Tibial nerve (tissue), 4 donors: ENCODE measurements at regions not wholly inside any gene's neighbourhood (a gene's known extent, or its start where the extent isn't known, plus 50 kb on each side); places are given as distances from the start of the nearest gene placed in this dataset.

Experiments used
- EP300 ChIP-seq, 2 donors: sonication (generic); formaldehyde crosslinking; IDR thresholded peaks; one replicate each; pipeline ENCODE4 v1.6.1; 2017; ENCODE audit warnings: antibody characterized with exemption in 2 of 2, mild to moderate bottlenecking in 1 of 2
- POLR2A ChIP-seq, 2 donors: fragments of 450-650 bp; IDR thresholded peaks; one replicate each; pipeline ENCODE4 v1.6.1; 2017; ENCODE audit warnings: antibody characterized with exemption in 2 of 2, mild to moderate bottlenecking in 2 of 2, moderate library complexity in 2 of 2
- TF ChIP-seq, protein P1 (sequence below), 5 experiments: fragments of 200-600 bp in 3 of 5; fragments of 450-650 bp in 2 of 5; sonication (generic) in 3 of 5; IDR thresholded peaks; one replicate each; pipeline ENCODE4 v1.5.1; 2016 to 2019; ENCODE audit warnings: antibody characterized with exemption in 5 of 5, mild to moderate bottlenecking in 3 of 5, moderate library complexity in 2 of 5

DNA sequence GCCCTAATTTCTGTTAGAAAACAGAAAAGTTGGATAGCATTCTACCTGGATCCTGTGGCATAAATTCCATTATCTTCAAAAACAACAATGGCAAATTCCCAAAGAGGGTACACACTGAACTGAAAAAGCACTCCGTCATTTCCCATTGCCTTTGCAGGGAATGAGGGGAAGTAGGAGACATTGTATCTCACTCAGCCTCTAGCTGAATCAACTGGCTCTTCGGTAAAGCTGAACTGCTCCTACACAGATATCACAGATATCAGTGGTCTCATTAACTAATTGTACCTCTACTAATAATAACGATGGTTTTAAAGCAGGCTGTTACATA lies 64.2 kb upstream of the PRKAR2B start:
- no peak for TF ChIP-seq POLR2A (IDR thresholded peaks at IDR 0.05)
- TF ChIP-seq, protein P1, sequence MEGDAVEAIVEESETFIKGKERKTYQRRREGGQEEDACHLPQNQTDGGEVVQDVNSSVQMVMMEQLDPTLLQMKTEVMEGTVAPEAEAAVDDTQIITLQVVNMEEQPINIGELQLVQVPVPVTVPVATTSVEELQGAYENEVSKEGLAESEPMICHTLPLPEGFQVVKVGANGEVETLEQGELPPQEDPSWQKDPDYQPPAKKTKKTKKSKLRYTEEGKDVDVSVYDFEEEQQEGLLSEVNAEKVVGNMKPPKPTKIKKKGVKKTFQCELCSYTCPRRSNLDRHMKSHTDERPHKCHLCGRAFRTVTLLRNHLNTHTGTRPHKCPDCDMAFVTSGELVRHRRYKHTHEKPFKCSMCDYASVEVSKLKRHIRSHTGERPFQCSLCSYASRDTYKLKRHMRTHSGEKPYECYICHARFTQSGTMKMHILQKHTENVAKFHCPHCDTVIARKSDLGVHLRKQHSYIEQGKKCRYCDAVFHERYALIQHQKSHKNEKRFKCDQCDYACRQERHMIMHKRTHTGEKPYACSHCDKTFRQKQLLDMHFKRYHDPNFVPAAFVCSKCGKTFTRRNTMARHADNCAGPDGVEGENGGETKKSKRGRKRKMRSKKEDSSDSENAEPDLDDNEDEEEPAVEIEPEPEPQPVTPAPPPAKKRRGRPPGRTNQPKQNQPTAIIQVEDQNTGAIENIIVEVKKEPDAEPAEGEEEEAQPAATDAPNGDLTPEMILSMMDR (IDR thresholded peaks at IDR 0.05): no peak
- TF ChIP-seq EP300 (IDR thresholded peaks at IDR 0.05): no peak
